H1 (cell line): ENCODE measurements at regions not wholly inside any gene's neighbourhood (a gene's known extent, or its start where the extent isn't known, plus 50 kb on each side); places are given as distances from the start of the nearest gene placed in this dataset.

Experiments used
- CTBP2 ChIP-seq: IDR thresholded peaks from 2 replicates; pipeline ENCODE4 v1.7.0; 2011; ENCODE audit warnings: borderline replicate concordance, mild to moderate bottlenecking, moderate library complexity, mixed read lengths, low read length; ENCODE audit not compliant: insufficient read depth, insufficient read length
- RXRA ChIP-seq: IDR thresholded peaks from 2 replicates; pipeline ENCODE4 v1.6.1; 2011; ENCODE audit warnings: low read depth, mild to moderate bottlenecking, low read length, moderate library complexity; ENCODE audit not compliant: insufficient read depth
- SIRT6 ChIP-seq: IDR thresholded peaks from one replicate; pipeline ENCODE4 v1.7.1; 2012; ENCODE audit warnings: low read length, inconsistent platforms
- SP2 ChIP-seq: IDR thresholded peaks from 2 replicates; pipeline ENCODE4 v1.6.1; 2012; ENCODE audit warnings: mild to moderate bottlenecking, low read length, inconsistent platforms

GRCh38 chr14:83529531-83529930, 1995.9 kb upstream of the SEL1L start (continued):
- TF ChIP-seq SP2 = no peak
- no peak for TF ChIP-seq SIRT6
- TF ChIP-seq CTBP2 = no peak
- TF ChIP-seq RXRA = no peak
